ENCODE measurements at regions not wholly inside any gene's neighbourhood (a gene's known extent, or its start where the extent isn't known, plus 50 kb on each side); places are given as distances from the start of the nearest gene placed in this dataset.

- Histone ChIP-seq H3K79me2 (no peaks in the 10 kb centered on the region), H3K4me3 (no peak overlapping the region), H3K4me2 (peak overlapping the region; percentile 62), H3K36me3 (replicated peaks; ENCODE audit: insufficient read depth, low read depth) (no peaks in the 10 kb centered on the region), H4K20me1 (ENCODE audit: insufficient read depth, poor library complexity, severe bottlenecking) (no peaks in the 10 kb centered on the region), H3K27ac (peak overlapping the region; percentile 21), H3K27me3 (no peaks in the 10 kb centered on the region), H2AFZ (peak overlapping the region; percentile 8), H3K4me1 (ENCODE audit: insufficient read depth) (peaks cover 9% of the 10 kb centered on the region), H3K9me2 (replicated peaks; ENCODE audit: insufficient read depth) (no peaks in the 10 kb centered on the region), H3K9me3 (ENCODE audit: low read depth) (no peaks in the 10 kb centered on the region)
- no peak for TF ChIP-seq CTCF (IDR thresholded peaks at IDR 0.05; ENCODE audit: poor library complexity)
- DNase-seq (ENCODE audit: low spot score): peak; percentile 17
- 32% methylated on average over 2 of the region's 2 CpGs for WGBS (ENCODE audit: low lambda C conversion rate, missing lambda C conversion rate)
Measured at GRCh38 chr6:140319209-140319608, 944.8 kb upstream of the CITED2 start.

GRCh38 chr6:140318408-140318807 is 944.0 kb upstream of the CITED2 start:
- H3K27me3 ChIP-seq: no peaks in the 10 kb centered on the region

GRCh38 chr6:140317950-140318349 is 943.5 kb upstream of the CITED2 start:
- no peak for DNase-seq (ENCODE audit: low spot score)
- 91% methylated on average over 2 of the region's 2 CpGs for WGBS (ENCODE audit: low lambda C conversion rate, missing lambda C conversion rate)
- H3K27ac ChIP-seq: no peak overlapping the region

More at GRCh38 chr6:140318408-140318807, 944.0 kb upstream of the CITED2 start:
- Histone ChIP-seq H3K9me2 (replicated peaks; ENCODE audit: insufficient read depth) (no peaks in the 10 kb centered on the region), H3K79me2 (no peaks in the 10 kb centered on the region), H3K36me3 (replicated peaks; ENCODE audit: insufficient read depth, low read depth) (no peaks in the 10 kb centered on the region), H3K4me1 (ENCODE audit: insufficient read depth) (peaks cover 9% of the 10 kb centered on the region), H3K4me2 (peak overlapping the region; percentile 62), H3K27ac (no peak overlapping the region), H4K20me1 (ENCODE audit: insufficient read depth, poor library complexity, severe bottlenecking) (no peaks in the 10 kb centered on the region), H3K9me3 (ENCODE audit: low read depth) (no peaks in the 10 kb centered on the region), H2AFZ (no peak overlapping the region), H3K4me3 (no peak overlapping the region)
- TF ChIP-seq EZH2phosphoT487 (IDR thresholded peaks at IDR 0.05; ENCODE audit: low read depth, severe bottlenecking, unreplicated experiment): no peak
- TF ChIP-seq EZH2 (IDR thresholded peaks at IDR 0.05; ENCODE audit: borderline replicate concordance): no peak
- no peak for TF ChIP-seq CTCF (IDR thresholded peaks at IDR 0.05; ENCODE audit: poor library complexity)
- WGBS (ENCODE audit: low lambda C conversion rate, missing lambda C conversion rate): 85% methylated on average over 3 of the region's 3 CpGs
- no peak for DNase-seq (ENCODE audit: low spot score)

More at GRCh38 chr6:140317950-140318349, 943.5 kb upstream of the CITED2 start:
- TF ChIP-seq EZH2 (IDR thresholded peaks at IDR 0.05; ENCODE audit: borderline replicate concordance) (no peak), EZH2phosphoT487 (IDR thresholded peaks at IDR 0.05; ENCODE audit: low read depth, severe bottlenecking, unreplicated experiment) (no peak), CTCF (IDR thresholded peaks at IDR 0.05; ENCODE audit: poor library complexity) (no peak)
- Histone ChIP-seq H2AFZ (no peak overlapping the region), H3K4me2 (no peak overlapping the region), H3K79me2 (no peaks in the 10 kb centered on the region), H3K27me3 (no peaks in the 10 kb centered on the region), H3K4me3 (no peak overlapping the region), H4K20me1 (ENCODE audit: insufficient read depth, poor library complexity, severe bottlenecking) (no peaks in the 10 kb centered on the region), H3K9me2 (replicated peaks; ENCODE audit: insufficient read depth) (no peaks in the 10 kb centered on the region), H3K4me1 (ENCODE audit: insufficient read depth) (peaks cover 9% of the 10 kb centered on the region), H3K36me3 (replicated peaks; ENCODE audit: insufficient read depth, low read depth) (no peaks in the 10 kb centered on the region), H3K9me3 (ENCODE audit: low read depth) (no peaks in the 10 kb centered on the region)

Data from hepatocyte (in vitro differentiated cells).